ENCODE measurements at regions not wholly inside any gene's neighbourhood (a gene's known extent, or its start where the extent isn't known, plus 50 kb on each side); places are given as distances from the start of the nearest gene placed in this dataset.

GRCh38 chr2:88896971-88897370, 205.5 kb downstream of the RPIA start:
- Histone ChIP-seq H3K4me1 (ENCODE audit: control insufficient read depth in 1 of 2, insufficient read depth in 2 of 2, low read length in 2 of 2) (no peaks in the 10 kb centered on the region), H3K9me2 (ENCODE audit: insufficient read depth) (no peaks in the 10 kb centered on the region), H3K36me3 (ENCODE audit: control insufficient read depth in 1 of 2, insufficient read depth in 2 of 2, low read length in 2 of 2) (no peaks in the 10 kb centered on the region), H3K9me3 (ENCODE audit: control insufficient read depth in 1 of 2, insufficient read depth in 1 of 2, low read depth in 1 of 2, low read length in 2 of 2) (no peaks in the 10 kb centered on the region), H4K20me1 (ENCODE audit: insufficient read depth) (no peaks in the 10 kb centered on the region), H3K9ac (ENCODE audit: low read length) (no peak overlapping the region), H3K4me3 (replicated peaks in 1 of 2; ENCODE audit: low read depth in 1 of 2, low read length in 2 of 2) (no peak overlapping the region), H3K27me3 (ENCODE audit: insufficient read depth, low read length) (peaks cover 50% of the 10 kb centered on the region), H2AFZ (ENCODE audit: low read depth, low read length, poor library complexity, severe bottlenecking) (no peak overlapping the region), H3K27ac (ENCODE audit: low read depth, low read length) (no peak overlapping the region), H3K4me2 (ENCODE audit: low read length) (no peak overlapping the region), H3K79me2 (ENCODE audit: insufficient read depth, low read length) (no peaks in the 10 kb centered on the region)
- ATAC-seq = no peak
- TF ChIP-seq ZBTB33 (IDR thresholded peaks at IDR 0.05; ENCODE audit: extremely low read depth, insufficient replicate concordance, low read length) = no peak
- no peak for TF ChIP-seq EZH2phosphoT487 (IDR thresholded peaks at IDR 0.05; ENCODE audit: borderline replicate concordance)
- no peak for TF ChIP-seq REST (IDR thresholded peaks at IDR 0.05; ENCODE audit: low read depth)
- no peak for TF ChIP-seq POLR2AphosphoS5 (IDR thresholded peaks at IDR 0.05; ENCODE audit: low read depth, low read length)
- no peak for TF ChIP-seq FOSL1 (IDR thresholded peaks at IDR 0.05; ENCODE audit: low read depth)
- no peak for DNase-seq (ENCODE audit: low read depth, low spot score)
- BruUV-seq (replicated peaks) = no TSS peak
- ChIA-PET RAD21 (ENCODE audit: low non-redundant PET in 1 of 2, low total read pairs in 2 of 2, uncharacterized antibody in 2 of 2, unreplicated experiment in 2 of 2) (no interaction called here), CTCF (interaction anchor here (1.6 kb wide), 1 partner anchor 17 kb away, joined by 5 read pairs; no protein-coding TSS in a partner anchor), POLR2A (no interaction called here)
- intact Hi-C loops (cut with micrococcal nuclease) = no loop called here

Data from HCT116 (cell line).